Natural killer cell (primary cell): ENCODE measurements at regions not wholly inside any gene's neighbourhood (a gene's known extent, or its start where the extent isn't known, plus 50 kb on each side); places are given as distances from the start of the nearest gene placed in this dataset.
A peak's percentile ranks its signal among the peaks of the same experiment; 100 is the strongest.
"Not testable (repeated sequence)": the region's sequence is repeated elsewhere in the genome, so short reads cannot be mapped to it uniquely, and the experiment has no call there.

Source experiments
- ATAC-seq, 3 donors: fragments of 150-1000 bp in 2 of 3; fragments of 200-7000 bp in 1 of 3; cut with Tn5 transposase; 1 replicate in 1 of 3; 2 replicates in 2 of 3; pipeline ENCODE4 v1.10.0; 2021; ENCODE audit warnings: mild to moderate bottlenecking in 2 of 3, moderate library complexity in 2 of 3
- DNase-seq, 2 donors: peaks; one replicate each; pipeline versions ENCODE4 v3.0.0 to v3.0.0-alpha.2; 2013 to 2021; ENCODE audit warnings: mixed read lengths in 1 of 2
- H3K27ac ChIP-seq: one replicate; pipeline ENCODE4 v1.5.1; 2013; ENCODE audit warnings: mild to moderate bottlenecking, low read length
- H3K27me3 ChIP-seq: one replicate; pipeline ENCODE4 v1.6.1; 2013; ENCODE audit warnings: low read length; ENCODE audit not compliant: control insufficient read depth, insufficient read depth
- H3K36me3 ChIP-seq: one replicate; pipeline ENCODE4 v1.6.1; 2013; ENCODE audit warnings: low read length; ENCODE audit not compliant: control insufficient read depth, insufficient read depth
- H3K4me1 ChIP-seq: one replicate; pipeline ENCODE4 v1.6.1; 2013; ENCODE audit warnings: low read length; ENCODE audit not compliant: control insufficient read depth, insufficient read depth
- H3K4me3 ChIP-seq: one replicate; pipeline ENCODE4 v1.5.1; 2013; ENCODE audit warnings: low read length
- H3K9me3 ChIP-seq: one replicate; pipeline ENCODE4 v1.6.1; 2013; ENCODE audit warnings: low read length; ENCODE audit not compliant: control insufficient read depth, insufficient read depth
- H3K27ac Mint-ChIP-seq, 2 donors: one replicate each; pipeline ENCODE4 v1.8.0; 2022; ENCODE audit warnings: mild to moderate bottlenecking in 2 of 2, mixed read lengths in 2 of 2, moderate library complexity in 1 of 2
- H3K27me3 Mint-ChIP-seq, 2 donors: one replicate each; pipeline ENCODE4 v1.8.0; 2022; ENCODE audit warnings: low read depth in 2 of 2, mixed read lengths in 2 of 2
- H3K36me3 Mint-ChIP-seq: one replicate; pipeline ENCODE4 v1.8.0; 2022; ENCODE audit warnings: mixed read lengths
- H3K4me1 Mint-ChIP-seq, 2 donors: one replicate each; pipeline ENCODE4 v1.8.0; 2022; ENCODE audit warnings: mixed read lengths in 2 of 2
- H3K4me3 Mint-ChIP-seq: one replicate; pipeline ENCODE4 v1.8.0; 2022; ENCODE audit warnings: mild to moderate bottlenecking, moderate library complexity, mixed read lengths
- H3K9me3 Mint-ChIP-seq, 2 donors: one replicate each; pipeline ENCODE4 v1.8.0; 2022; ENCODE audit warnings: mixed read lengths in 2 of 2
- WGBS: methylation state at CpG from one replicate; pipeline ENCODE4 v1.1.7; 2013; ENCODE audit warnings: missing lambda C conversion rate; ENCODE audit not compliant: insufficient coverage; 5-methylcytosine and 5-hydroxymethylcytosine counted together
- intact Hi-C: fragments of 100-400 bp; cut with micrococcal nuclease; formaldehyde crosslinking; loops from one replicate; pipeline ENCODE4 v1.14.2; 2022
- TF ChIP-seq, protein P1 (sequence below): fragments of 200-600 bp; IDR thresholded peaks from one replicate; pipeline ENCODE4 v1.8.0; 2022; ENCODE audit warnings: antibody characterized with exemption

DNA sequence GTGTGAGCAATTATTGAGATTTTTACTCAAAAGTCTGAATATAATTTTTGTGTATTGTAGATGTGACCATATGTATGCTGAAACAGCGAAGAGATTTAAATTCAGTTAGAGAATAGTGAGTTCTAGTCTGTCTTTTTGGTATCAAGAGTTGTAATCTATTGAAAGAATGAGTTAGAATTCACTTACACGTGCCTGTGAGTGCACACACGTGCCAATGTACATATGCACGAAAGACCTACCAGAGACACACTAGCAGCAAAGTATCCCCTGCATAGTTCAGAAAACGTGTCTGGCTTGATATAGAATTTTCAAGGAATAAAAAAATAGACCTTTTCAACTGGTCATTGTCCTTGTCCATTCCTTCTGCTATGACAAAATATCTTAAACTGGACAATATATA is 64.8 kb upstream of the BHLHE40 start:
- H3K4me1 Mint-ChIP-seq: peaks cover 3 to 8% of the 10 kb centered on the region in 2 donors
- TF ChIP-seq, protein P1, sequence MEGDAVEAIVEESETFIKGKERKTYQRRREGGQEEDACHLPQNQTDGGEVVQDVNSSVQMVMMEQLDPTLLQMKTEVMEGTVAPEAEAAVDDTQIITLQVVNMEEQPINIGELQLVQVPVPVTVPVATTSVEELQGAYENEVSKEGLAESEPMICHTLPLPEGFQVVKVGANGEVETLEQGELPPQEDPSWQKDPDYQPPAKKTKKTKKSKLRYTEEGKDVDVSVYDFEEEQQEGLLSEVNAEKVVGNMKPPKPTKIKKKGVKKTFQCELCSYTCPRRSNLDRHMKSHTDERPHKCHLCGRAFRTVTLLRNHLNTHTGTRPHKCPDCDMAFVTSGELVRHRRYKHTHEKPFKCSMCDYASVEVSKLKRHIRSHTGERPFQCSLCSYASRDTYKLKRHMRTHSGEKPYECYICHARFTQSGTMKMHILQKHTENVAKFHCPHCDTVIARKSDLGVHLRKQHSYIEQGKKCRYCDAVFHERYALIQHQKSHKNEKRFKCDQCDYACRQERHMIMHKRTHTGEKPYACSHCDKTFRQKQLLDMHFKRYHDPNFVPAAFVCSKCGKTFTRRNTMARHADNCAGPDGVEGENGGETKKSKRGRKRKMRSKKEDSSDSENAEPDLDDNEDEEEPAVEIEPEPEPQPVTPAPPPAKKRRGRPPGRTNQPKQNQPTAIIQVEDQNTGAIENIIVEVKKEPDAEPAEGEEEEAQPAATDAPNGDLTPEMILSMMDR: no peak
- H3K9me3 Mint-ChIP-seq: no peaks in the 10 kb centered on the region
- no peaks in the 10 kb centered on the region for H3K36me3 ChIP-seq
- H3K27ac ChIP-seq: no peak overlapping the region
- peaks cover 6% of the 10 kb centered on the region for H3K9me3 ChIP-seq
- H3K27ac Mint-ChIP-seq: no peak overlapping the region
- ATAC-seq: no peak
- no peak for DNase-seq
- H3K4me3 Mint-ChIP-seq: no peak overlapping the region
- H3K4me3 ChIP-seq: no peak overlapping the region
- intact Hi-C loops: no loop called here
- 98% methylated on average over 5 of the region's 5 CpGs for WGBS
- no peaks in the 10 kb centered on the region for H3K4me1 ChIP-seq
- peaks cover 7% of the 10 kb centered on the region for H3K36me3 Mint-ChIP-seq
- H3K27me3 ChIP-seq: no peaks in the 10 kb centered on the region
- no peaks in the 10 kb centered on the region for H3K27me3 Mint-ChIP-seq

DNA sequence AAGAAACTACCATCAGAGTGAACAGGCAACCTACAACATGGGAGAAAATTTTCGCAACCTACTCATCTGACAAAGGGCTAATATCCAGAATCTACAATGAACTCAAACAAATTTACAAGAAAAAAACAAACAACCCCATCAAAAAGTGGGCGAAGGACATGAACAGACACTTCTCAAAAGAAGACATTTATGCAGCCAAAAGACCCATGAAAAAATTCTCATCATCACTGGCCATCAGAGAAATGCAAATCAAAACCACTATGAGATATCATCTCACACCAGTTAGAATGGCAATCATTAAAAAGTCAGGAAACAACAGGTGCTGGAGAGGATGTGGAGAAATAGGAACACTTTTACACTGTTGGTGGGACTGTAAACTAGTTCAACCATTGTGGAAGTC is 57.6 kb upstream of the BHLHE40 start:
- H3K27me3 Mint-ChIP-seq, H3K4me3 ChIP-seq, intact Hi-C loops, H3K4me3 Mint-ChIP-seq, H3K27ac Mint-ChIP-seq, H3K36me3 Mint-ChIP-seq, H3K27me3 ChIP-seq, H3K9me3 Mint-ChIP-seq, H3K4me1 ChIP-seq, H3K4me1 Mint-ChIP-seq, H3K9me3 ChIP-seq, DNase-seq, ATAC-seq, H3K27ac ChIP-seq, H3K36me3 ChIP-seq: not testable (repeated sequence)
- no CpG with 5 or more reads among the region's 2 CpGs for WGBS

- intact Hi-C loops: no loop called here
- WGBS: 81% methylated on average over 1 of the region's 1 CpG
- Mint-ChIP-seq H3K9me3 (no peaks in the 10 kb centered on the region), H3K27ac (peak overlapping the region; percentile 77 to 84), H3K4me3 (no peak overlapping the region), H3K27me3 (no peaks in the 10 kb centered on the region), H3K36me3 (no peaks in the 10 kb centered on the region), H3K4me1 (peaks cover 13 to 21% of the 10 kb centered on the region in 2 donors)
- H3K4me1 ChIP-seq: peaks cover 10% of the 10 kb centered on the region
- no peak overlapping the region for H3K27ac ChIP-seq
- no peak overlapping the region for H3K4me3 ChIP-seq
- H3K36me3 ChIP-seq: no peaks in the 10 kb centered on the region
- DNase-seq (no peak), ATAC-seq (no peak)
- TF ChIP-seq, protein P1: no peak
- no peaks in the 10 kb centered on the region for H3K9me3 ChIP-seq
- no peaks in the 10 kb centered on the region for H3K27me3 ChIP-seq
Observed at GRCh38 chr3:4926892-4927291, 52.3 kb upstream of the BHLHE40 start.

- H3K27ac Mint-ChIP-seq: peak overlapping the region; percentile 77 to 84
Observed at GRCh38 chr3:4928277-4928789, 50.9 kb upstream of the BHLHE40 start.

More at GRCh38 chr3:4928277-4928789, 50.9 kb upstream of the BHLHE40 start:
- WGBS: 60% methylated on average over 6 of the region's 7 CpGs
- Mint-ChIP-seq H3K4me3 (peak overlapping the region; percentile 54), H3K4me1 (peaks cover 13 to 21% of the 10 kb centered on the region in 2 donors), H3K9me3 (no peaks in the 10 kb centered on the region), H3K27me3 (no peaks in the 10 kb centered on the region), H3K36me3 (no peaks in the 10 kb centered on the region)
- intact Hi-C loops: no loop called here
- Histone ChIP-seq H3K36me3 (no peaks in the 10 kb centered on the region), H3K9me3 (no peaks in the 10 kb centered on the region), H3K27me3 (no peaks in the 10 kb centered on the region), H3K27ac (peak overlapping the region; percentile 29), H3K4me1 (peaks cover 10% of the 10 kb centered on the region), H3K4me3 (no peak overlapping the region)
- ATAC-seq (peak in 2 of 3 donors; percentile 80 to 91), DNase-seq (peak; percentile 22 to 35)
- TF ChIP-seq, protein P1: no peak
